Chondrocyte (in vitro differentiated cells): ENCODE measurements at regions not wholly inside any gene's neighbourhood (a gene's known extent, or its start where the extent isn't known, plus 50 kb on each side); places are given as distances from the start of the nearest gene placed in this dataset.

Experiments
- DNase-seq: peaks from one replicate; pipeline ENCODE4 v3.0.0; 2021; ENCODE audit warnings: mixed read lengths, low spot score
- H3K27ac Mint-ChIP-seq: one replicate; pipeline ENCODE4 v1.8.0; 2021; ENCODE audit warnings: mild to moderate bottlenecking, moderate library complexity, mixed read lengths; ENCODE audit not compliant: unreplicated experiment
- H3K27me3 Mint-ChIP-seq: 2 replicates; pipeline ENCODE4 v1.8.0; 2021; ENCODE audit warnings: low read depth, mixed read lengths
- H3K36me3 Mint-ChIP-seq: 2 replicates; pipeline ENCODE4 v1.8.0; 2021; ENCODE audit warnings: low read depth, mixed read lengths
- H3K4me1 Mint-ChIP-seq: 2 replicates; pipeline ENCODE4 v1.8.0; 2021; ENCODE audit warnings: low read depth, mild to moderate bottlenecking, mixed read lengths
- H3K4me3 Mint-ChIP-seq: one replicate; pipeline ENCODE4 v1.8.0; 2021; ENCODE audit warnings: mild to moderate bottlenecking, moderate library complexity, mixed read lengths; ENCODE audit not compliant: unreplicated experiment
- H3K9me3 Mint-ChIP-seq: 2 replicates; pipeline ENCODE4 v1.8.0; 2021; ENCODE audit warnings: low read depth, mixed read lengths
- TF ChIP-seq, protein P1 (sequence below): fragments of 200-600 bp; sonication (generic); IDR thresholded peaks from 2 replicates; pipeline ENCODE4 v1.5.0; 2021; ENCODE audit warnings: antibody characterized with exemption, mild to moderate bottlenecking, moderate library complexity

DNA sequence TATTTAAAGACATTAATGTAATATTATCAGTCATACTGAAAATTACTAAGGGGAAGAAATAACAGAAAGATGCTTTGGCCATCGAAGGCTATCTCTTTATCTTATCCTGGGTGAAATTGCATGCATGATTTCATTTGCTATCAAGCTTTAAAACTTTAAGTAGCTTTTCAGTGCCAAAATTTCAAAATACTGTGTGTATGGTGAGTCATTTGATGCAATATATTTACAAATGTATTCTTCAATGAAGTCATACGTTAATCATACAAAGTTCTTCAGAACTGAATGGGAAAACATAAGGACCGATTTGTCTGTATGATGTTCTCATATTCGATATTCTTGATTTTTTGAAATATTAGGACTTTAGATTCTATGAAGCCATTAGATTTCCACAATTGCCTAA, 1295.8 kb upstream of the AGA start:
- no peak for DNase-seq
- Mint-ChIP-seq H3K36me3 (no peaks in the 10 kb centered on the region), H3K27me3 (no peaks in the 10 kb centered on the region), H3K4me3 (no peak overlapping the region), H3K9me3 (no peaks in the 10 kb centered on the region), H3K27ac (no peak overlapping the region), H3K4me1 (no peaks in the 10 kb centered on the region)
- TF ChIP-seq, protein P1, sequence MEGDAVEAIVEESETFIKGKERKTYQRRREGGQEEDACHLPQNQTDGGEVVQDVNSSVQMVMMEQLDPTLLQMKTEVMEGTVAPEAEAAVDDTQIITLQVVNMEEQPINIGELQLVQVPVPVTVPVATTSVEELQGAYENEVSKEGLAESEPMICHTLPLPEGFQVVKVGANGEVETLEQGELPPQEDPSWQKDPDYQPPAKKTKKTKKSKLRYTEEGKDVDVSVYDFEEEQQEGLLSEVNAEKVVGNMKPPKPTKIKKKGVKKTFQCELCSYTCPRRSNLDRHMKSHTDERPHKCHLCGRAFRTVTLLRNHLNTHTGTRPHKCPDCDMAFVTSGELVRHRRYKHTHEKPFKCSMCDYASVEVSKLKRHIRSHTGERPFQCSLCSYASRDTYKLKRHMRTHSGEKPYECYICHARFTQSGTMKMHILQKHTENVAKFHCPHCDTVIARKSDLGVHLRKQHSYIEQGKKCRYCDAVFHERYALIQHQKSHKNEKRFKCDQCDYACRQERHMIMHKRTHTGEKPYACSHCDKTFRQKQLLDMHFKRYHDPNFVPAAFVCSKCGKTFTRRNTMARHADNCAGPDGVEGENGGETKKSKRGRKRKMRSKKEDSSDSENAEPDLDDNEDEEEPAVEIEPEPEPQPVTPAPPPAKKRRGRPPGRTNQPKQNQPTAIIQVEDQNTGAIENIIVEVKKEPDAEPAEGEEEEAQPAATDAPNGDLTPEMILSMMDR, result no peak

DNA sequence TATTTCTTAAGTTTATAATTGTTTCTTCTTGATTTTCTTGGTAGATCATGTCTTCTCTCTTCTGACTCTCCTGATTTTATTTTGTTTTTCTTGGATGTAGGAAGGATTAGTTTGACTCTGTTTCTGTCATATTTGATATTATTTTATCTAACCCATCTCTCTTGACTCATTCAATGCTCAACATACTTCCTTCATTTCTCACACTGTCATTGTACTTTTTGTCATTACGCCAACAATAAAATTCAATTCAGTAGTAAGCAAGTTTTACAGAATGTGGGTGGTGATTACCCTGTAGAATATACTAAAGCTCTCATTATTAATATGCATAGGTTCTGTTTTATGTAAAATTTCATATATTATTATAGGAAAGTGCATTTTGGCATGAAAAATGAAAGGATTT, 1303.0 kb upstream of the AGA start:
- Mint-ChIP-seq H3K4me1 (no peaks in the 10 kb centered on the region), H3K36me3 (no peaks in the 10 kb centered on the region), H3K27me3 (no peaks in the 10 kb centered on the region), H3K27ac (no peak overlapping the region), H3K9me3 (no peaks in the 10 kb centered on the region), H3K4me3 (no peak overlapping the region)
- TF ChIP-seq, protein P1, result no peak
- DNase-seq, result no peak

DNA sequence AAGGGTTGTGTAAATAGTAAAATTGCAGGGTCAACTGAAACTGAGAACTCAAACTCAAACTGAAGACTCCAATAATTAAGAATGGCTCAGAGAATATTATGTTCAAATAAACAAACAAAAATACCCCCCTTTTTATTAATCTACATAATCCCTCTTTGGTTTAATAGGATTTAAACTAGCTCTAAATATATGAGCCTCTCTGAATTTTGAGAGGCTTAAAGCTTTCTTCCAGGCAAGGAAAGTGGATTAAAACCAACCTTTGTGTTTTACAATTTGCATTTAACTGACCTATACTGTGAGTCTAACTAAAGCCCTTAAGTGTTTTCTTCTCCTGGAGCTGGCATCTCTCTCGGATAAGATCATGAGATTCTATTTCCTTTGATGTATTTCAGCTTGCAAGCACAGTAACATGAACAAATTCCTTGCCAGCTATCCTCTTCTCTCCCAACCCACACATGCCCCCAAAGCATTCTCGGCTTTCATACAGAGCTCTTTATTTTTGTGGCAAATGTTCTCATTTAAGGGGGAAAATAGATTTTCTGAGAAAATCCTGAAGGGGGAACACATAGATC, 1310.8 kb upstream of the AGA start:
- H3K4me1 Mint-ChIP-seq, result no peaks in the 10 kb centered on the region
- H3K4me3 Mint-ChIP-seq, result no peak overlapping the region
- peaks cover 2% of the 10 kb centered on the region for H3K27me3 Mint-ChIP-seq
- no peak overlapping the region for H3K27ac Mint-ChIP-seq
- no peaks in the 10 kb centered on the region for H3K36me3 Mint-ChIP-seq
- TF ChIP-seq, protein P1, result no peak
- no peak for DNase-seq
- no peaks in the 10 kb centered on the region for H3K9me3 Mint-ChIP-seq

DNA sequence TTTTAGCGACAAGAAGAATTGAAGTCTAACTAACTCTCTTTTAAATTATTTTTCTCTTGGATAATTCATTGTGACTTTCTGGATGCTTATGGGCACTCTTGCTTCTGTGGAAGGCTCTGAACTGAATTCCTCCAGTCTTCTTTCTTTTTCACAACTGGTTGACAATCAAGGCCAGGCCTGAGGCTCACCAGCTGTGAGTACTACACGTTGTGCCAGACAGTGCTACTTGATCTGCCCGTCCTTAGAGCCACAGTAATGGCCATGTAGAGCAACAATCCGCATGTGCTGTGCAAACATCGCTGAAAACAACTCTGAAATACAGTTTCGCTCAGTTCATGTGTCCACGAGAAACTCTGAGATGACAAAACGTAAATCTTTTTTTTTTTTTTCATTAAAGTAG, 1336.3 kb upstream of the AGA start:
- Mint-ChIP-seq H3K4me1 (no peaks in the 10 kb centered on the region), H3K27me3 (no peaks in the 10 kb centered on the region), H3K4me3 (no peak overlapping the region), H3K36me3 (no peaks in the 10 kb centered on the region), H3K27ac (no peak overlapping the region), H3K9me3 (no peaks in the 10 kb centered on the region)
- TF ChIP-seq, protein P1, result no peak
- no peak for DNase-seq

DNA sequence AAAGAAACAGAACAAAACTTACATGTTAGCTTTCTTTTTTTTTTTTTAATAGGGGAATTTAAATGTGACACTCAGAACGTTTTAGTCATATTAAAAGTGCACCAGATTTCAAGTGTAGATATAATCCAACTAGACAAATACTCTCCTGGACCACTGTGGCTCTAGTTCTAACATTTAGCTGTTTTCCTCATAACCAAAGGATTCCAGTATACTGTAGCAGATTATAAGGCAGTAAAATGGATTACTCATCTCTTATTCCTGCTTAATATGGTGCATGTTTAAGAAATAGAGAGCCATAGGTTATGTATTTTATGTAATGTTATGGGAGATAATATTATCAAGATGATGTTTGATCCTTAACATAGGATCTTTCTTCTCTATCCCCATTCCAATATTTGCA, 1339.5 kb upstream of the AGA start:
- H3K9me3 Mint-ChIP-seq, result no peaks in the 10 kb centered on the region
- TF ChIP-seq, protein P1, result no peak
- no peak for DNase-seq
- no peaks in the 10 kb centered on the region for H3K4me1 Mint-ChIP-seq
- peaks cover 4% of the 10 kb centered on the region for H3K27me3 Mint-ChIP-seq
- no peaks in the 10 kb centered on the region for H3K36me3 Mint-ChIP-seq
- H3K4me3 Mint-ChIP-seq, result no peak overlapping the region
- H3K27ac Mint-ChIP-seq, result no peak overlapping the region
